ENCODE measurements at regions not wholly inside any gene's neighbourhood (a gene's known extent, or its start where the extent isn't known, plus 50 kb on each side); places are given as distances from the start of the nearest gene placed in this dataset.

DNA sequence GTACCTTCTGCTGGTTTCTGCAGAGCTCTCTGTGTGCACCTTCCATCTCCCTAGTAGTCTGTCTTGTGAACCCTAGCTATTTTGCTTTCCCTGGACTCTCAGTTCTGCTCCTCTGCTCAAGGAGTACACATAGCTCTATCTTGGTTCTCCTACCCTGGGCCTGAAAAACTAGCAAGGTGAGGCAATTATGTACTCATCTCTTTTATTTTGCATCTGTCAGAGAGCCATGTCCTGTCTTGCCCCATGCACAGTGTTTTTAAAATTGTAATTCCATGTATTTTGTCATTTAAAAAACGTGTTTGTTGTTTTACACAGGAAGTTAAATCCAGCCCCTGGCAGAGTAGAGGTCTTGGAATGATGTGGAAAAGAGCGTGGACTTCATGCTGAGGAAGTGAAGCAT is 684.9 kb upstream of the CPEB2 start:
- no peak overlapping the region for H3K9ac ChIP-seq (ENCODE audit: low read length)
- no peaks in the 10 kb centered on the region for H3K27me3 ChIP-seq (ENCODE audit: control insufficient read depth, insufficient read depth, low read length)
- H3K4me3 ChIP-seq (ENCODE audit: low read length), result no peak overlapping the region
- no peak overlapping the region for H3K27ac ChIP-seq (ENCODE audit: low read depth, low read length)
- no peaks in the 10 kb centered on the region for H3K36me3 ChIP-seq (ENCODE audit: control insufficient read depth, insufficient read depth, low read length)
- H3K4me1 ChIP-seq (ENCODE audit: control insufficient read depth, insufficient read depth, low read length), result no peaks in the 10 kb centered on the region

DNA sequence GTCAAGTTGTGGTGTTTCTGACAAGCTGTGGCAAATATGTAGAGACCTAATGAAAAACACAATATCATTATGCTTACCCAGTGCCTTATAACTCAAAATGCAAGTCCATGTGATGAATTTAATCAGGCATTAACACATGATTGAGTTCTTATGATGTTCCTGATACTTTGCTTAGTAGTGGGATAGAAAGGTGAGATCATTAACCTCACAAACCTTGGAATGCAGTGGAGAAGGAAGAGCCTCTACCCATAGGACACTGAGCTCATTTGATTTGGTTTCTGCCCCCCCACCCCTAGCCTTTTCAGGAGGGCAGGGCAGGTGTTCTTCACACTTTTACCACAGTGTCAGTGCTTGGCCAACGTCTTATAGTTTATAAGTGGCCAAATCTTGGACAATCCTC is 683.6 kb upstream of the CPEB2 start:
- Histone ChIP-seq H3K27me3 (ENCODE audit: control insufficient read depth, insufficient read depth, low read length) (no peaks in the 10 kb centered on the region), H3K9ac (ENCODE audit: low read length) (no peak overlapping the region), H3K4me3 (ENCODE audit: low read length) (no peak overlapping the region), H3K36me3 (ENCODE audit: control insufficient read depth, insufficient read depth, low read length) (no peaks in the 10 kb centered on the region), H3K4me1 (ENCODE audit: control insufficient read depth, insufficient read depth, low read length) (no peaks in the 10 kb centered on the region), H3K27ac (ENCODE audit: low read depth, low read length) (no peak overlapping the region)

DNA sequence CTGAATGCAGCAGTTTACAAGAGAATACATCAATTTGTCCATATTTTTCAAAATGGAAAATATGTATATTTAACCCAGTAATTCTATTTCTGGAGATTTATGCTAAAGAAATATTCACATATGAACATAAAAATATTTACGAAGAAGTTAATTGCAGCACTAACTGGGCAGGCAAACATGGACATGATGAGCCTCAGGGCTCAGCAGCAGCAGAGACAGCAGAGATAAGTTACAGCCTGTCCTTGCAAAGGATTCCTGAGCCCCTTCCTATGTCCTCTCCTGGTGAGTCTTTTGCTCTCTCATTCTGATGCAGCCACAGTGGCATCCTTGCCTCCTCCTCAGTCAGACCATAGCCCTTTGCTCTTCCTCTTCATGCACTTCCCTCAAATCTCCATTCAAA is 680.6 kb upstream of the CPEB2 start:
- Histone ChIP-seq H3K4me3 (ENCODE audit: low read length) (no peak overlapping the region), H3K27me3 (ENCODE audit: control insufficient read depth, insufficient read depth, low read length) (no peaks in the 10 kb centered on the region), H3K4me1 (ENCODE audit: control insufficient read depth, insufficient read depth, low read length) (no peaks in the 10 kb centered on the region), H3K27ac (ENCODE audit: low read depth, low read length) (no peak overlapping the region), H3K36me3 (ENCODE audit: control insufficient read depth, insufficient read depth, low read length) (no peaks in the 10 kb centered on the region), H3K9ac (ENCODE audit: low read length) (no peak overlapping the region)

DNA sequence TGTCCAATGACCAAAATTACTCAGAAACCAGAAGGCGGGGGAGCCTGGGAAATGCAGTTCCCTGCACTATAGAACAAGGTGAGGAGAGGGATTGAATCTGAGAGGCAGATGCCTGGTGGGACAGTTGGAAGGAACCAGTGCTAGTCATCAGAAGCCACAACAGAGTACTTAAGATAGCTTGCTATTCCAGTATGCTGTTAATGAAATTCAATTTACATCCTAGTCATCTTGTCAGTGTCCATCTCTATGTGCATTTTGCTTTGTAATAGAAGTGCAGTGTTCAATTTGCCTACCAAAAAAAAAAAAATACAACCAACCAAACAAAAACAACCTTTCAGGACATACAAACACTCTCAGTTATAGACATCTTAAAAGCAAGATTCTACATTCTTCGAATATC is 679.1 kb upstream of the CPEB2 start:
- Histone ChIP-seq H3K27me3 (ENCODE audit: control insufficient read depth, insufficient read depth, low read length) (no peaks in the 10 kb centered on the region), H3K36me3 (ENCODE audit: control insufficient read depth, insufficient read depth, low read length) (no peaks in the 10 kb centered on the region), H3K4me3 (ENCODE audit: low read length) (no peak overlapping the region), H3K27ac (ENCODE audit: low read depth, low read length) (no peak overlapping the region), H3K4me1 (ENCODE audit: control insufficient read depth, insufficient read depth, low read length) (no peaks in the 10 kb centered on the region), H3K9ac (ENCODE audit: low read length) (no peak overlapping the region)

DNA sequence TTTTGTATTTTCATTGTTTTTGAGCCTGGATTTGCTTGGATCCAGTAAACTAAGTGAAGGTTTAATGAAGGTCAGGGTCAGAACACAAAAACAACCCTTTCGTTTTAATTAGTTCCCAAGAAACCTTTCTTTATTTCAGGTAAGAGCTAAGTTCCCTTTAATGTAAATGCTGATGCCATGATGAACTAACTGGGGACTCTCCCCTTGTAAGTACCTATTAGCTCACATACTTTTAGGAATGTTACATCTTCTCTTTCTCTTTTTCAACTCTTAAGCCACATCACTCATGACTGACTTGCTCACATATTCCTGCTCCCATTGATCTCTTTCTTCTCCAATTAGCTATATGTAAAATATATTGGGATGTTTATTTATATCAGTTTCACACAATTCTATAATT is 673.1 kb upstream of the CPEB2 start:
- Histone ChIP-seq H3K9ac (ENCODE audit: low read length) (no peak overlapping the region), H3K27ac (ENCODE audit: low read depth, low read length) (no peak overlapping the region), H3K4me3 (ENCODE audit: low read length) (no peak overlapping the region)

DNA sequence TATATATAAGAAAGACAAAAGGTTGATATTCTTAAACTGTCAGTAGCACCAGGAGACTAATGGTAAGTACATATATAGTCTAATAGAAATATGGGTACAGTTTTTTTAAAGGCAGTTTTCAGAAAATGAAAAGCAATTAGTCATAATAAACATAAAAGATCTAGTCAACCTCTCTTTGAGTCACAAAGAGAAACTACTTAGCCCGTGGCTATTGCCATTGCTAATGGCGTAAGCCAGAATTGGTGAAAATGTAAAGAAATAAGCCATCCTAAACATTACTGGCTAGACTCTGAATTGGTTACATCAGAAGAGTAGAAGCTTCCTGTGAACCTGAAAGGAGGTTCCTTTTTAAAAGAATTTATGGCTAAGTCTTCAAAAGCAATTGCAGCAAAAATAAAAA is 668.7 kb upstream of the CPEB2 start:
- H3K9ac ChIP-seq (ENCODE audit: low read length), result no peak overlapping the region
- H3K4me3 ChIP-seq (ENCODE audit: low read length), result no peak overlapping the region
- H3K4me1 ChIP-seq (ENCODE audit: control insufficient read depth, insufficient read depth, low read length), result no peaks in the 10 kb centered on the region
- H3K27ac ChIP-seq (ENCODE audit: low read depth, low read length), result no peak overlapping the region
- H3K36me3 ChIP-seq (ENCODE audit: control insufficient read depth, insufficient read depth, low read length), result no peaks in the 10 kb centered on the region
- H3K27me3 ChIP-seq (ENCODE audit: control insufficient read depth, insufficient read depth, low read length), result no peaks in the 10 kb centered on the region

More for the DNA sequence above, 673.1 kb upstream of the CPEB2 start:
- Histone ChIP-seq H3K27me3 (ENCODE audit: control insufficient read depth, insufficient read depth, low read length) (no peaks in the 10 kb centered on the region), H3K36me3 (ENCODE audit: control insufficient read depth, insufficient read depth, low read length) (no peaks in the 10 kb centered on the region), H3K4me1 (ENCODE audit: control insufficient read depth, insufficient read depth, low read length) (no peaks in the 10 kb centered on the region)

DNA sequence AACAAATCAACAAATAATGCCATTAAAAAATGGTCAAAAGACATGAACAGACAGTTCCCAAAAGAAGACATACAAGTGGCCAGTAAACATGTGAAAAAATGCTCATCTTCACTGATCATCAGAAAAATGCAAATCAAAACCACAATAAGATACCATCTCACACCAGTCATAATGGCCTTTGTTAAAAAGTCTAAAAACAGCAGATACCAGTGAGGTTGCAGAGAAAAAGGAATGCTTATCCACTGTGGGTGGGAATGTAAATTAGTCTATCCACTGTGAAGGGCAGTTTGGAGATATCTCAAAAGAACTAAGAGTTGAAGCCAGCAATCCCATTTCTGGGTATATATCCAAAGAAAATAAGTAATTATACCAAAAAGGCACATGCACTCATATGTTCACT is 668.1 kb upstream of the CPEB2 start:
- Histone ChIP-seq H3K4me3 (ENCODE audit: low read length) (no peak overlapping the region), H3K9ac (ENCODE audit: low read length) (no peak overlapping the region), H3K36me3 (ENCODE audit: control insufficient read depth, insufficient read depth, low read length) (no peaks in the 10 kb centered on the region), H3K27me3 (ENCODE audit: control insufficient read depth, insufficient read depth, low read length) (no peaks in the 10 kb centered on the region), H3K4me1 (ENCODE audit: control insufficient read depth, insufficient read depth, low read length) (no peaks in the 10 kb centered on the region), H3K27ac (ENCODE audit: low read depth, low read length) (no peak overlapping the region)

DNA sequence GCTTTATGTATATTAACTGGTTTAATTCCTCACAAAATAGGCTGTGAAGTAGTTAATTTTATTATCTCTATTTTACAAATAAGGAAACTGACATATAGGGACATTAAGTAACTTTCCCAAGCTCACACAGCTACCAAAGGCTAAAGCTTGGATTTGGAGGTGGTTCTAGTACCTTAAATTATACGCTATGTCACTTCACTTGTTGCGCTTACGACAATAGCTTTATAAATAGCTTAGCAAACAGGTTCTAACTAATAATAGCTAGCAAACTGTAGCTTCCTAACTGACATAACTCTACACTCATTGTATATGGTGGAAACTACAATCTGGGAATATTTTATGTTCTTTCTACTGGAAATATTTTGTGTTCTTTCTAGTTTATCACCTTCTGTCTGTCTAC is 666.4 kb upstream of the CPEB2 start:
- no peaks in the 10 kb centered on the region for H3K36me3 ChIP-seq (ENCODE audit: control insufficient read depth, insufficient read depth, low read length)
- no peak overlapping the region for H3K9ac ChIP-seq (ENCODE audit: low read length)
- H3K4me3 ChIP-seq (ENCODE audit: low read length), result no peak overlapping the region
- H3K4me1 ChIP-seq (ENCODE audit: control insufficient read depth, insufficient read depth, low read length), result no peaks in the 10 kb centered on the region
- H3K27ac ChIP-seq (ENCODE audit: low read depth, low read length), result no peak overlapping the region
- H3K27me3 ChIP-seq (ENCODE audit: control insufficient read depth, insufficient read depth, low read length), result no peaks in the 10 kb centered on the region

DNA sequence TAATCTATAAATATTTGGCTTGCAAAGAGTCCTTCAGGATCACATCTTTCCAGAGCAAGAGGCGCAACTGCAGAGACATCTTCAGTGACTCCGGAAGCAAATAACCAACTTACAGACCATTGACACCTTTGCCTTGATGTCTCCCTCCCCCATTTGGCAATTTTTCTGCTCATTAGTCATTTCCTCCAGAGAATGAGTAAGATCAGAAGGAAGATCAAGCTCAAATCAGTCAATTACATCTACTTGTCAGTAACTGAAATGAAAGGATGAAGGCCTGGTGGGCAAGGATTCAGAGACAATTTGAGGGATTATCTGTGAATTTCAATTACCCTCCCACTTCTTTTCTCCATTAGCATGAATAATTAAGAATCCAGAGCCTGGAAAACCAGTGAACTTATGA is 665.6 kb upstream of the CPEB2 start:
- Histone ChIP-seq H3K9ac (ENCODE audit: low read length) (no peak overlapping the region), H3K4me3 (ENCODE audit: low read length) (no peak overlapping the region), H3K36me3 (ENCODE audit: control insufficient read depth, insufficient read depth, low read length) (no peaks in the 10 kb centered on the region), H3K4me1 (ENCODE audit: control insufficient read depth, insufficient read depth, low read length) (no peaks in the 10 kb centered on the region), H3K27ac (ENCODE audit: low read depth, low read length) (no peak overlapping the region), H3K27me3 (ENCODE audit: control insufficient read depth, insufficient read depth, low read length) (no peaks in the 10 kb centered on the region)

DNA sequence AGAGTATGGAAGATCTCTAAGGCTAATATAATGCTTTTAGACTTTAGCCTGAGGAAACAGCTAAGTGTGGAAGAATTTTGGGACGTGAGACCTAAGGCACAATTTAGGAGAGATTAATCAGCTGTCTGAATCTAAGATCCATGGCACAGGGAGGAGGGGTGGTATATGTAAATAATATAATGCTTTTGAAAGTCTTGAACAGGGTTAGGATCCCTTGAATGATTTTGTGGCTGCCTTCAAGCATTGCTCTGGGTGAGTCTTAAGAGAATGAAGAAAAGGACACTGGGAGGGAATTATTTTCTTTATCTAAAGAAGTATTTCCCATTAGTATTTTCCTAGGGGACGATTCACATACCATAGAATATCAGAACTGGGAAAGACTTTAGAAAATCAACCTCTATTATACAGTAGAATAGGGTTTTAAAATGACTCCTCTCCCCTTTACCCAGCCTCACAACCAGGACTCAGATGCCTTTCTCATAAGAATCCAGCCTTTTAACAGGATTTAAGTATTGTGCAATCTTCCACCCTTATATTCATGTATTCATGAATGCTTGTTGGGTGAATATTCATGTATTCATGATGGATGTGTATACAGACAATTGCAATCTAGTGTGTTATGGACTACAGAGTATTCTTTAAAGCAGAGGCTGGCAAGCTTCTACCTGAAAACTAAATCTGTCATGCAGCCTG is 664.2 kb upstream of the CPEB2 start:
- H3K27me3 ChIP-seq (ENCODE audit: control insufficient read depth, insufficient read depth, low read length), result no peaks in the 10 kb centered on the region
- H3K4me3 ChIP-seq (ENCODE audit: low read length), result no peak overlapping the region
- no peak overlapping the region for H3K27ac ChIP-seq (ENCODE audit: low read depth, low read length)
- no peak overlapping the region for H3K9ac ChIP-seq (ENCODE audit: low read length)
- no peaks in the 10 kb centered on the region for H3K36me3 ChIP-seq (ENCODE audit: control insufficient read depth, insufficient read depth, low read length)
- H3K4me1 ChIP-seq (ENCODE audit: control insufficient read depth, insufficient read depth, low read length), result no peaks in the 10 kb centered on the region

DNA sequence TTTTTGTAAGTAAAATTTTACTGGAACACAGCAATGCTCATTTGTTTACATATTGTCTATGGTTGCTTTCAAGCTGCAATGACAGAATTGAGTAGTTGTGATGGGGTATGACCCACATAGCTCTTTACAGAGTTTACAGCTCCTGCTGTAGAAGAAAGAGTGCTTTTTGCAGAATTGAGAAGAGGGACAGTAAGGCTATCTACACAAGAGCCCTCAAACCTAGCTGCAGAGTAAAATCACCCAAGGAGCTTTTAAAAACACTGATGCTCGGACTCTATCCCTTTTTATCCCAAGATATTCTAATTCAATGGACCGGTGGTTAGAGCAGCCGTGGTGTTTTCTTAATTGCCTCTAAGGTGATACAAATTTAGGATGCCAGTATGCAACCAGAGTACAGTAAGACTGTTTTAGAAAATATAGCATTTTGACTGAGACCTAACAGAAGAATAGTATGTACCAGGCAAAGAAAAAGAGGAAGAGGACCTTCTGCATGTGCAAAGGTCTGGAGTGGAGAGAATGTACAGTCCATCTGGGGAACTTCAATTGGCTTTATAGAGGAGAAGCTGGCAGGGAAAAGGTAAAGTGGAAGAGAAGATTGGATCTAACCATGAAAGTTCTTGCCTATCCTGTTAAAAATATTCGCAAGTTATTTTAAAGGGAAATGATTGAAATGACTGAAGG is 663.6 kb upstream of the CPEB2 start:
- H3K9ac ChIP-seq (ENCODE audit: low read length), result no peak overlapping the region
- no peaks in the 10 kb centered on the region for H3K36me3 ChIP-seq (ENCODE audit: control insufficient read depth, insufficient read depth, low read length)
- H3K4me1 ChIP-seq (ENCODE audit: control insufficient read depth, insufficient read depth, low read length), result no peaks in the 10 kb centered on the region
- H3K27ac ChIP-seq (ENCODE audit: low read depth, low read length), result no peak overlapping the region
- no peak overlapping the region for H3K4me3 ChIP-seq (ENCODE audit: low read length)
- H3K27me3 ChIP-seq (ENCODE audit: control insufficient read depth, insufficient read depth, low read length), result no peaks in the 10 kb centered on the region

DNA sequence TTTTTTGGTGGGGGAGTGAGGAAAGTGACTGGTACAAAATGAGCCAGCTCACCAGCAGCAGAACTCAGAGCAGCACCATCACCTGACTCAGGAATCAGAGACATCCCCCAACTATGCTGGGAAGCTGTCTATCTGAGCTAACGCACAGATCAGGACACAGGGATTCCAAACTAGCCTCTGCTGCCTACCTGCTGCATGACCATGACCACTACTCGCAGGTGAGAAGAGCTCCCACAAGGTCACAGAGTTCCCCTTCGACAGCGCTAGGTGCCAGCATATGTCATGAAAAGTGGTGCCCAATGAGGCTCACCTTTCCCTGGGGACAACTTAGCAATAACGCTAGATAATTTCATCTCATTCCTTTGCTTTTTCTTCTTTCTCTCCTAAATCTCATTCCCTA is 662.6 kb upstream of the CPEB2 start:
- Histone ChIP-seq H3K27ac (ENCODE audit: low read depth, low read length) (no peak overlapping the region), H3K36me3 (ENCODE audit: control insufficient read depth, insufficient read depth, low read length) (no peaks in the 10 kb centered on the region), H3K4me1 (ENCODE audit: control insufficient read depth, insufficient read depth, low read length) (no peaks in the 10 kb centered on the region), H3K4me3 (ENCODE audit: low read length) (no peak overlapping the region), H3K9ac (ENCODE audit: low read length) (no peak overlapping the region), H3K27me3 (ENCODE audit: control insufficient read depth, insufficient read depth, low read length) (no peaks in the 10 kb centered on the region)

DNA sequence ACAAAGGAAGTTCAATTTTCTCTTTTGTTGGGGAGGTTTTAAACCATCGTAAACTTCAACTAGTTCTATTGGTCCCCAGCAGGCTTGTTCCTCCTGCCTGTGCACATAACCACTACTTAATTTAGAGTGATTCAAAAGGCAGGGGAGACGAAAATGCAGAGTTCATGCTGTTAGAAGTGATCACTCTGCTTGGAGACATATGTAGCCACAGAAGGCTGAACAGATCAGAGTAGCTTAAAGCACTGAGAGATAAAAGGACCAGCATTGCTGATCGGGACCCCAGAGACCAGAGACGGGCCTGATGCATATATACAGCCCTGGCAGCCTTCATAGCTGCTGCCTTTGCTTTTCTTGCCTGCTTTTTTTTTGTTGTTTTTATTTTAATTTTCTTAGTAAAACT is 662.0 kb upstream of the CPEB2 start:
- H3K9ac ChIP-seq (ENCODE audit: low read length), result no peak overlapping the region
- H3K4me3 ChIP-seq (ENCODE audit: low read length), result no peak overlapping the region
- no peaks in the 10 kb centered on the region for H3K4me1 ChIP-seq (ENCODE audit: control insufficient read depth, insufficient read depth, low read length)
- H3K27ac ChIP-seq (ENCODE audit: low read depth, low read length), result no peak overlapping the region
- H3K36me3 ChIP-seq (ENCODE audit: control insufficient read depth, insufficient read depth, low read length), result no peaks in the 10 kb centered on the region
- H3K27me3 ChIP-seq (ENCODE audit: control insufficient read depth, insufficient read depth, low read length), result no peaks in the 10 kb centered on the region

All from rectal smooth muscle tissue (tissue), 1 donor.